MV-4-11 (cell line): ENCODE measurements at regions not wholly inside any gene's neighbourhood (a gene's known extent, or its start where the extent isn't known, plus 50 kb on each side); places are given as distances from the start of the nearest gene placed in this dataset.
"Not testable (repeated sequence)": the region's sequence is repeated elsewhere in the genome, so short reads cannot be mapped to it uniquely, and the experiment has no call there.

Experiments used
- DNase-seq: peaks from one replicate; lab custom pipeline; 2025; lab: John Stamatoyannopoulos, UW

GRCh38 chr9:31774021-31774420, 610.4 kb upstream of the ACO1 start:
- DNase-seq = not testable (repeated sequence)

GRCh38 chr9:31774571-31774970, 609.9 kb upstream of the ACO1 start:
- no peak for DNase-seq

- no peak for DNase-seq
Observed at GRCh38 chr9:31776471-31776870, 608.0 kb upstream of the ACO1 start.

- DNase-seq = peak; percentile 27
Observed at GRCh38 chr9:31783491-31783890, 601.0 kb upstream of the ACO1 start.

GRCh38 chr9:31790720-31791119, 593.7 kb upstream of the ACO1 start:
- no peak for DNase-seq

- peak; percentile 4 for DNase-seq
Observed at GRCh38 chr9:31799953-31800609, 584.4 kb upstream of the ACO1 start.

- no peak for DNase-seq
Observed at GRCh38 chr9:31807574-31808256, 576.7 kb upstream of the ACO1 start.

- no peak for DNase-seq
Observed at GRCh38 chr9:31808766-31809165, 575.7 kb upstream of the ACO1 start.

- peak; percentile 20 for DNase-seq
Observed at GRCh38 chr9:31820426-31820825, 564.0 kb upstream of the ACO1 start.

GRCh38 chr9:31821583-31821982, 562.9 kb upstream of the ACO1 start:
- no peak for DNase-seq

- no peak for DNase-seq
Observed at GRCh38 chr9:31823365-31823764, 561.1 kb upstream of the ACO1 start.

- DNase-seq = no peak
Observed at GRCh38 chr9:31824860-31825259, 559.6 kb upstream of the ACO1 start.

- no peak for DNase-seq
Observed at GRCh38 chr9:31837211-31837610, 547.2 kb upstream of the ACO1 start.

GRCh38 chr9:31839273-31839672, 545.2 kb upstream of the ACO1 start:
- DNase-seq = no peak

GRCh38 chr9:31840702-31841101, 543.7 kb upstream of the ACO1 start:
- no peak for DNase-seq

GRCh38 chr9:31847963-31848362, 536.5 kb upstream of the ACO1 start:
- no peak for DNase-seq

- DNase-seq = no peak
Observed at GRCh38 chr9:31848505-31849285, 535.7 kb upstream of the ACO1 start.

GRCh38 chr9:31854187-31854586, 530.3 kb upstream of the ACO1 start:
- DNase-seq = no peak

- no peak for DNase-seq
Observed at GRCh38 chr9:31868830-31869229, 515.6 kb upstream of the ACO1 start.

- no peak for DNase-seq
Observed at GRCh38 chr9:31870276-31870675, 514.2 kb upstream of the ACO1 start.

GRCh38 chr9:31873722-31874121, 510.7 kb upstream of the ACO1 start:
- DNase-seq = no peak

GRCh38 chr9:31894008-31894407, 490.4 kb upstream of the ACO1 start:
- no peak for DNase-seq
